Activated T-helper 17 cell treated with anti-CD3 and anti-CD28 coated beads, Interleukin-2, amount 50 U/mL, for 72 hours (primary cell): ENCODE measurements at regions not wholly inside any gene's neighbourhood (a gene's known extent, or its start where the extent isn't known, plus 50 kb on each side); places are given as distances from the start of the nearest gene placed in this dataset.

Experiments
- ATAC-seq: fragments of 150-1000 bp; cut with Tn5 transposase; replicated peaks from 2 replicates; pipeline ENCODE4 v1.10.0; 2021; ENCODE audit warnings: mild to moderate bottlenecking, moderate library complexity
- H3K27ac Mint-ChIP-seq: one replicate; pipeline ENCODE4 v1.8.0; 2022; ENCODE audit warnings: mixed read lengths
- H3K27me3 Mint-ChIP-seq: one replicate; pipeline ENCODE4 v1.8.0; 2022; ENCODE audit warnings: mixed read lengths
- H3K36me3 Mint-ChIP-seq: one replicate; pipeline ENCODE4 v1.8.0; 2022; ENCODE audit warnings: low read depth, mild to moderate bottlenecking, mixed read lengths
- H3K4me1 Mint-ChIP-seq: one replicate; pipeline ENCODE4 v1.8.0; 2022; ENCODE audit warnings: mixed read lengths
- H3K4me3 Mint-ChIP-seq: one replicate; pipeline ENCODE4 v1.8.0; 2022; ENCODE audit warnings: mild to moderate bottlenecking, mixed read lengths
- H3K9me3 Mint-ChIP-seq: one replicate; pipeline ENCODE4 v1.8.0; 2022; ENCODE audit warnings: mixed read lengths

DNA sequence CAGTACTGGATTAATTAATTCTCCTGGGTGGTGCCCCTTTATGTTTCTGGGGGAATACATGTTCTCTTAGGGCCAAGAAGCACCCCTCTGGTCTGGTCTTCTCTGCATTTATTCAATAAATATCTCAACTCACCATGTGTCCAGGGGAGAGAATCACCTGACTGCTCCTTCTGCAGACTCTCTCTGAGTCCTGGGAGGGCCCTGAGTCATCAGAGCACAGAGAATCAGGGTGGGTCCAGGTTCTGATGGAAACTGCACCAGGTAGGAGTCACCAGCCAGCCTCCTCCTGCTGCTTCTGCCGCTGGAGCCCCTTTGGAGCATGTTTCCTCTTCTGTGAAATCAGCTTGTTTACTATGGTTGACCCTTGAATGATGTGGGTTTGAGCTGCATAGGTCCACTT is 107.7 kb upstream of the PLET1 start:
- Mint-ChIP-seq H3K36me3 (no peaks in the 10 kb centered on the region), H3K27ac (no peak overlapping the region), H3K4me3 (no peak overlapping the region), H3K9me3 (no peaks in the 10 kb centered on the region), H3K4me1 (peaks cover 4% of the 10 kb centered on the region), H3K27me3 (no peaks in the 10 kb centered on the region)
- no peak for ATAC-seq

DNA sequence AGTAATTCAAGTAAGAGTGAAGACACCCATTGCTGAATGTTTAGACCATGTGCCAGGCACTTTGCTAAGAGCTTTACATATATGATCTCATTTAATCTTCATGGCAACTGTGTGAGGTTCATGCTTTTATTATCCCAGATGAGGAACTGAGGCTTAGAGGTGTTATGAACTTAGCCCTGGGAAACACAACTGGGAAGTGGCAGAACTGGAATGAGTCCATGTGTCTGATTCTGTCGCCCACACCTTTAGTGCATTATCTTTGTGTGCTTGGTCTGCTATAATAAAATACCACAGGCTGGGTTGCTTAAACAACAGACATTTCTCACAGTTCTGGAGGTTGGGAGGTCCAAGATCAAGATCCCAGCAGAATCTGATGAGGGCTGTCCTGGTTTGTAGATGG is 108.7 kb upstream of the PLET1 start:
- H3K9me3 Mint-ChIP-seq, result no peaks in the 10 kb centered on the region
- H3K4me1 Mint-ChIP-seq, result peaks cover 4% of the 10 kb centered on the region
- no peak for ATAC-seq
- no peak overlapping the region for H3K27ac Mint-ChIP-seq
- no peaks in the 10 kb centered on the region for H3K27me3 Mint-ChIP-seq
- H3K36me3 Mint-ChIP-seq, result no peaks in the 10 kb centered on the region
- H3K4me3 Mint-ChIP-seq, result no peak overlapping the region

DNA sequence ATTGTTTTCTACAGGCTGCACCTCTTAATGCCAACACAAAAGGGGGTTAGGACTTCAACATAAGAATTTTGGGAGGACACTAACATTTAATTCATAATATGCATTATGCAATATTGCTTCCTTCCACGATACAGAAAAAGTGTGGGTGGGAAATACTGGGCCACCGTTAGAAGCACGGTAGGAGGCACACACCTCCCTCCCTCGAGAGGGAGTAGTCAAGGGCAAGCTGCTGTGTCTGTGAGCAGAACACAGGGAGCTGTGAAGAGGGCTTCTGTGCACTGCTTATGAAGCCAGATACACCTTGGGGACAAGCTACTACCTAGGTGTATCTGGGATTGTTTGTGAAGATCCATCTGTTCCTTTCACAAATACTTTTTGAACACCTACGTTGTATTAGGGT is 109.3 kb upstream of the PLET1 start:
- H3K36me3 Mint-ChIP-seq, result no peaks in the 10 kb centered on the region
- ATAC-seq, result no peak
- H3K9me3 Mint-ChIP-seq, result no peaks in the 10 kb centered on the region
- H3K27me3 Mint-ChIP-seq, result no peaks in the 10 kb centered on the region
- peaks cover 4% of the 10 kb centered on the region for H3K4me1 Mint-ChIP-seq
- H3K27ac Mint-ChIP-seq, result no peak overlapping the region
- no peak overlapping the region for H3K4me3 Mint-ChIP-seq

DNA sequence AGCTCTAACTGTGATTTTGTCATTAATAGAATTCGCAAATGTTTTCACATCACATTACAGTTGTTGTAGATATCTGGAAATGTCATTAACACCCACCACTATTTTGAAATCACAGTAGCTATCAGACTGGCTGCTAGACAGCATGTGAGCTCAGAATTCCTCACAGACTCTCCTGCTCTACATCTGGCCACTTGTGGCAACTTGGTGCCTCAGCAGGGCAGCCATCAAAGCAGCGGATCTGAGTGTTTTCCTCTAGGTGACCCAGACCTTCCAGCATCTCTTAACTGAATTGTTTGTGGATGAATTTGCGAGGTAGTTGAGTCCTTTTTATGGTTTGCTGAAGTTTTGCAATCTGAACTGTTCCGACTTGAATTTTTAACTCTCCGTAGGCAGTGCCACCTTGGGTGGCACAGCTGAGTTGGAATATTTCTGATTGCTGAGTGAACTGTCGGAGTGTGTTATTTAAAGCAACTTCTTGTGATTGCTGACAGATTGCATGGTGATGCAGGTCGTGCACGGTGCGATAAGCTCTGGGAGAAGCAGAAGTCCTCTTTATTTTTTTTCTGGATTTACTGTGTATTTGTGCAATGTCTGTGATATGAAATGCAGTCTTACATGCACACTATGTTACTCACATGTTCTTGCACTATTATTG is 114.0 kb upstream of the PLET1 start:
- no peak for ATAC-seq
- Mint-ChIP-seq H3K9me3 (no peaks in the 10 kb centered on the region), H3K4me3 (no peak overlapping the region)

DNA sequence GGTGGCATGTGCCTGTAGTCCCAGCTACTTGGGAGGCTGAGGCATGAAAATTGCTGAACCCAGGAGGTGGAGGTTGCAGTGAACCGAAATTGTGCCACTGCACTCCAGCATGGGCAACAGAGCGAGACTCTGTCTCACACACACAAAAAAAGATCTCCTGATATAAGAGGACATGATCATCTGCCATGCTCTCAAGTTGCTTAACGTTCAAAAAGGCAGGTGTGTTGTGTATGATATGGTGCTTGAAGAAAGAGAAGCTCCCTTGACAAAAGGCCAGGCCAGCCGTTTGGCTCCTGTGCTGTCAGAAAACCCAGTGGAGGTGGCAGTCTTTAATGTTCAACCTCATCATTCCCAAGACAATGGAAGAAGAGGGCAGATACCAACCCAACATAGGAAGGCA is 117.3 kb upstream of the PLET1 start:
- no peaks in the 10 kb centered on the region for H3K36me3 Mint-ChIP-seq
- ATAC-seq, result no peak
- H3K27me3 Mint-ChIP-seq, result no peaks in the 10 kb centered on the region
- no peak overlapping the region for H3K27ac Mint-ChIP-seq
- no peaks in the 10 kb centered on the region for H3K4me1 Mint-ChIP-seq
- no peak overlapping the region for H3K4me3 Mint-ChIP-seq
- no peaks in the 10 kb centered on the region for H3K9me3 Mint-ChIP-seq

More for the DNA sequence above, 114.0 kb upstream of the PLET1 start:
- Mint-ChIP-seq H3K36me3 (no peaks in the 10 kb centered on the region), H3K27me3 (no peaks in the 10 kb centered on the region), H3K27ac (no peak overlapping the region), H3K4me1 (no peaks in the 10 kb centered on the region)

DNA sequence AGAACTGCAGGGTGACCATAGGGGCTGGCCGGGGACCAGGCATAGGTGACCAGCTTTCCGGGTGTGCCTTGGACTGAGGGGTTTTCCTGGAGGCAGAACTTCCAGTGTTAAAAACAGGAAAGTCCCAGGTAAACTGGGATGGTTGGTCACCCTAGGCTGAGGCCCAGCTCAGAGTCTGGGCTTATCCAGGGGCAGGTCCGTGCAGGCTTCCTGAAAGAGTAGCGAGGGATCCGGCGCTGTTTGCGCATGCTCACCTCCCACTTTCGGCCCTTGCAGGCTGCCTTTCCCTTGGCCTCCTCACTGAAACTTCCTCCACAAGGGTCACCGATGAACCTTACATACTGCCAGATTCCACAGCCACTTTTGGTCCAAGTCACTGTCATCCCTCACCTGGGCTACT is 119.8 kb upstream of the PLET1 start:
- no peaks in the 10 kb centered on the region for H3K4me1 Mint-ChIP-seq
- no peak overlapping the region for H3K27ac Mint-ChIP-seq
- H3K27me3 Mint-ChIP-seq, result no peaks in the 10 kb centered on the region
- H3K4me3 Mint-ChIP-seq, result no peak overlapping the region
- no peaks in the 10 kb centered on the region for H3K36me3 Mint-ChIP-seq
- no peaks in the 10 kb centered on the region for H3K9me3 Mint-ChIP-seq
- no peak for ATAC-seq

DNA sequence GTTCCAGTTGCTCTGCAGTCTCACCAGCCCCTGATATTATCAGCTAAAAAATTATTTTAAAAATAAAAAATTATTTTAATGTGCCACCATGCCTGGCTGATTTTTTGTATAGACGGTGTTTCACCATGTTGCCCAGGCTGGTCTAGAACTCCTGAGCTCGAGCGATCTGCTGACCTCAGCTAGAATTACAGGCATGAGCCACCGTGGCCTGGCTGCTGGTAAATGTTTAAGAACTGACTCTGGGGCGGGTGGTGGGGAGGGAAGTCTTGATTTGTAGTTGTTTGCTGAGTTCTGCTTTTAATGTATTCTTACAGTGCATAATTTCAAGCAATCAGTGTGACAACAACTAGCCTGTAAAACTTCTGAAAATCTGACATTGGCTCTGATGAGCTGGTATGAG is 120.9 kb upstream of the PLET1 start:
- H3K4me3 Mint-ChIP-seq, result no peak overlapping the region
- no peak overlapping the region for H3K27ac Mint-ChIP-seq
- no peaks in the 10 kb centered on the region for H3K4me1 Mint-ChIP-seq
- ATAC-seq, result no peak
- H3K9me3 Mint-ChIP-seq, result no peaks in the 10 kb centered on the region
- no peaks in the 10 kb centered on the region for H3K27me3 Mint-ChIP-seq
- no peaks in the 10 kb centered on the region for H3K36me3 Mint-ChIP-seq

DNA sequence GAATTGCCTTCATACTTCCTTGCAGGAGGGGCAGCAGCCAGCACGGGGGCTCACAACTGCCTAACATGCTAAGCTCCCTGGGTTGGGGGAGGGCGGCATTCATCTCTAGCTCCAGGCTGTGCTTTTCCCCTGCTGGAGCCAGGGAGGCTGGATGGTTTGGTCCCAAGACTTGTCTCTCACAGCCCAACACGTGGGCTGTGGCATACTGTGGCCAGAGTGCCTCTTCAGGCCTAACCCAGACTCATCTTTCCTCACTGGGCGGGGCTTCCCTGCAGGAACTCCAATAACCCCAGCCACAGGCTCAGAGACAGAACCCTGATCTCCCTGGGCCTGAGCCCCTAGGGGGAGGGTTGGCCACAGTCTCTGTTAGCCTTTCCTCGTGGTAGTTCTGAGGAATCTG is 121.9 kb upstream of the PLET1 start:
- no peak for ATAC-seq
- H3K4me3 Mint-ChIP-seq, result no peak overlapping the region
- no peaks in the 10 kb centered on the region for H3K9me3 Mint-ChIP-seq
- H3K27me3 Mint-ChIP-seq, result no peaks in the 10 kb centered on the region
- no peaks in the 10 kb centered on the region for H3K4me1 Mint-ChIP-seq
- no peak overlapping the region for H3K27ac Mint-ChIP-seq
- no peaks in the 10 kb centered on the region for H3K36me3 Mint-ChIP-seq

DNA sequence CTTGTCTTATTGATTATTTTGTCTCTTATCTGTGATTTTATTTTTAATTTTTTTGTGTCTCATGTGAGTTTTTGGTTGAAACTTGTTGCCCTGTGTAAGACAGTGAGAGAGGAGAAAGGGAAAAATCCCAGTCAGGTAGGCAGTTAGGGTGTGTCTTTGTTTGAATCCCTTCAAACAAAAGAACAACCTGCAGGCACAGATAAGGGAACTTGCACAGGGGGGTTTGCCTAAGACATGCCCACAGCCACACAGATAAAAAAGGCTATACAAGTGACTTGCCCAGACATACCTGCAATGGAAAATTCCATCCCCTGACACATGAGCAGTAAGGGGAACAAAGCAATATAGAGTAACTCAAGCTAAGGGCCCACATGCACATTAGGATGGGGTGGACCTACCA is 127.8 kb upstream of the PLET1 start:
- Mint-ChIP-seq H3K27me3 (peaks cover 7% of the 10 kb centered on the region), H3K4me3 (no peak overlapping the region), H3K4me1 (no peaks in the 10 kb centered on the region), H3K27ac (no peak overlapping the region), H3K36me3 (no peaks in the 10 kb centered on the region), H3K9me3 (peaks cover 11% of the 10 kb centered on the region)
- no peak for ATAC-seq

DNA sequence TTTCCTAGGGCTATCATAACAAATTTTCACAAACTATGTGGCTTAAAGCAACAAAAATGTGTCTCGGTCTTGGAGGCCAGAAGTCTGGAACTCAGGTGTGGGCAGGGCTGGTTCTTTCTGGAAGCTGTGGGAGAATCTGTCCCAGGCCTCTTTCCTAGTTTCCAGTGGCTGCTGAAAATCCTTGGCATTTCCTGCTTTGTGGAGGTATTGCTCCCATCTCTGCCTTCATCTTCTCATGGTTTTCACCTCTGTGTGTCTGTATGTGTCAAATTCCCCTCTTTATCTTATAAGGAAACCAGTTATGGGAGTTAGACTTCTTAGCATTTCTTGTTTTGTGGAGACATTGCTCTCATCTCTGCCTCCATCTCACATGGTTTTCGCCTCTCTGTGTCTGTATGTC is 130.4 kb upstream of the PLET1 start:
- H3K4me1 Mint-ChIP-seq, result no peaks in the 10 kb centered on the region
- no peak for ATAC-seq
- H3K27me3 Mint-ChIP-seq, result peaks cover 7% of the 10 kb centered on the region

DNA sequence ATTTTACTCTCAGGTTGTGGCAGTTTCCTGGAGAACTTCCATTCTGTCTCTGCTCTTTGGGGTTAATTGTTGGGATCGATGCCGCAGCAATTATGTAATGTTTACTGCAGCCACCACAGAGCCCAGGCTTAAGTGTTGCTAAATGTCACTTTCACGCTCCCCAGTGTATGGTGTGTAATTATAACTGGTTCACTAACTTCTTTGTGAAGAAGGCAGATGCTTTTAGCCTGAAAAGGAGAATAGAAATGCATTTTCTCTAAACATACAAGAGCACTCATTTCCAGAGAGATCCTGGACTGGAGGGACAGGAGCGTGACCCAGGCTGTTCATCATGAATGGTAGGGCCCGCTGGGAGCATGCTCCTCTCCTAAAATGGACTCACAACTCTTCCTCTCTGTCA is 132.2 kb upstream of the PLET1 start:
- Mint-ChIP-seq H3K36me3 (no peaks in the 10 kb centered on the region), H3K9me3 (peaks cover 11% of the 10 kb centered on the region), H3K4me3 (no peak overlapping the region), H3K27me3 (peaks cover 7% of the 10 kb centered on the region), H3K27ac (peak overlapping the region; percentile 0), H3K4me1 (no peaks in the 10 kb centered on the region)
- no peak for ATAC-seq

More for the DNA sequence above, 130.4 kb upstream of the PLET1 start:
- H3K36me3 Mint-ChIP-seq, result no peaks in the 10 kb centered on the region
- H3K4me3 Mint-ChIP-seq, result no peak overlapping the region
- H3K9me3 Mint-ChIP-seq, result peaks cover 11% of the 10 kb centered on the region
- no peak overlapping the region for H3K27ac Mint-ChIP-seq

DNA sequence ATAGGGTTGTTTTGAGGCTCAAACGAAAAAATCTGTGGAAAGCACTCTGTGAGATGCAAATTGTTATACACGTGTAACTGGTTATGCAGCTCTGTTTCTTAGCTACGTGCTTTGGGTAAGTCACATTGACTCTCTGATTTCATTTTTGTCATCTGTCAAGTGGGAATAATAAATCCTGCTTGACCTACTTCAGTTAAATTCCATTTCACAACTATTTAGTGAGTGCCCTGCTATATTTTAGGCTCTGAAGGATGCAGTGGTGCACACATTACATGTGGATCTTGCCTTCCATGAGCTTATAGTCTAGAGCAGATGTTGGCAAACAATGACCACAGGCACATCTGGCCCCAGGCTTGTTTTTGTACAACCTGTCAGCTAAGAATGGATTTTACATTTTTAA is 133.6 kb upstream of the PLET1 start:
- H3K27ac Mint-ChIP-seq, result no peak overlapping the region
- ATAC-seq, result no peak

DNA sequence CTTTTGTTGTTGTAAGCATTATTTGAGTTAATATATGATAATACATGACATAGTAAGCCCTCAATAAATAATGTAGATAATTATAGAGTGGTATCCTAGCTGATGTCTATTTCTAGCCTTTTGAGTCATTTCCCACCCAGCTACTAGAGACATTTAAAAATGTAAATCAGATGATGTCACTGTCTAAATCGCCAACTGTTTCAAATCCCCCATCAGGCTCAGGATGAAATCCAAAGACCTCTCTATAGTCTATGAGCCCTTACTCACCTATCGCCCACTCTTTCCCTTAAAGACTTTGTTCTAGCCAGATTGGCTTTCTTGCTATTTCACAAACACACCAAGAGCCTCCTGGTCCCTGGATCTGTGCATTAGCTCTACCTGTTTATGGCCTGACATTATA is 135.4 kb upstream of the PLET1 start:
- Mint-ChIP-seq H3K4me1 (no peaks in the 10 kb centered on the region), H3K4me3 (no peak overlapping the region), H3K27ac (no peak overlapping the region), H3K36me3 (no peaks in the 10 kb centered on the region), H3K9me3 (peaks cover 2% of the 10 kb centered on the region), H3K27me3 (peaks cover 5% of the 10 kb centered on the region)
- peak; percentile 79 for ATAC-seq

More for the DNA sequence above, 133.6 kb upstream of the PLET1 start:
- no peak overlapping the region for H3K4me3 Mint-ChIP-seq
- no peaks in the 10 kb centered on the region for H3K36me3 Mint-ChIP-seq
- H3K4me1 Mint-ChIP-seq, result no peaks in the 10 kb centered on the region
- peaks cover 7% of the 10 kb centered on the region for H3K27me3 Mint-ChIP-seq
- H3K9me3 Mint-ChIP-seq, result peaks cover 7% of the 10 kb centered on the region

DNA sequence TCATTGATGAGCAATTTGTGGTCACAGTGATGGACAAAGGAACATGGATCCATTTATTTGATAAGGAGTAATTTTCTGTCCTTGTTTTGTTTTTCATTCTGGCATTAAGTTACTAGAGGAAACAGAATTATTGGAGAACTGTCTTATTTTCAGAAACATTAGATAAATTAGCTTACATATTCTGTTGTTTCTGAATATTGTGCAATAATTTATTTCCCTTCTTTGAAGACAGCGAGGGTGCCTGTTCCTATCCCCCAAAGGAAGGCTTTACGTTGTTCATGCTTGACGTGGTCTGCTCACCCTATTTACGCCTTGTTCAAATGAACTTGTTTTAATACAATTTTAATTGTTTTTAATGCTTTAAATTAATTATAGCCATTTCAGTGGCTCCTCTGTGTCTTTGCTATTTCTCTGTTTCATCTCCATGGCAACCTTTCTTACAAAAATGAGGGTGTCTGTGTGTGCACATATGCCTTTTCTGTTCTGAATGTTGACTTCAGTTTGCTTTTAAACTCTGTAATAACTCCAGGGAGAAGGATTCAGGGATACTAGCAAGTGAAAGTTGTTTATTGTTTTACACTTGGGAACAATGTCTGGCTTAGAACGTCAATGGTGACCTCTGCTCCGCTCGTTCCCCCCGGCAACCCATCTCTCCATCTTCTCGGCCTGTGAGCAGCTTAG is 138.3 kb upstream of the PLET1 start:
- no peaks in the 10 kb centered on the region for H3K27me3 Mint-ChIP-seq
- ATAC-seq, result no peak
- H3K9me3 Mint-ChIP-seq, result no peaks in the 10 kb centered on the region
- no peak overlapping the region for H3K4me3 Mint-ChIP-seq
- H3K36me3 Mint-ChIP-seq, result no peaks in the 10 kb centered on the region
- no peak overlapping the region for H3K27ac Mint-ChIP-seq
- H3K4me1 Mint-ChIP-seq, result no peaks in the 10 kb centered on the region

DNA sequence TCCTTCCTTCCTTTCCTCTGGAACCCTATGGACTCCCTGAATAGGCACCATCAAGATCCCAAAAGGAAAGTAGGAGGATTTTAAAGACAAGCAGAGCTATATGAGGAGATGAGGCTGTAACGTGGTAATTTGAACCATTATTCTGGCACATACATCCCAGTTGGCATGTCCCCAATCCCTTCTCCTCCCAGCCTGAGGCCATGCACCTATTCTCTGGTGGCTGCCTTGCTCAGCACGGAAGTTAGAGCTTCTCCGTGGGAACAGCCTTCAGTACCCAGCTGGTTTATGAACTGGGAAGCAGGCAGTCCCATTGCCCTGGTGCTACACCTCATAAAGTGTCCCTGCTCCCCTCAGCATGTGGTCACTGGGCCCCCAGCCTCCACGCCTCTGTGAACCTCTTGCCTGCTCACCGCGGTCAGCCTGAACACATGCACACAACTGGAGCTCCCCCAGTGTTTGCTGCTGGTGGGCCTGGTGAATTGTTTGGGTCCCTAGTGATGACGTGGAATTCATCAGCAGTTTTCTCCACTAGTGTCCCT is 139.9 kb upstream of the PLET1 start:
- Mint-ChIP-seq H3K36me3 (no peaks in the 10 kb centered on the region), H3K27ac (no peak overlapping the region), H3K27me3 (no peaks in the 10 kb centered on the region), H3K9me3 (no peaks in the 10 kb centered on the region), H3K4me3 (no peak overlapping the region), H3K4me1 (no peaks in the 10 kb centered on the region)
- no peak for ATAC-seq
